ENCODE measurements at regions not wholly inside any gene's neighbourhood (a gene's known extent, or its start where the extent isn't known, plus 50 kb on each side); places are given as distances from the start of the nearest gene placed in this dataset.
A peak's percentile ranks its signal among the peaks of the same experiment; 100 is the strongest.

DNA sequence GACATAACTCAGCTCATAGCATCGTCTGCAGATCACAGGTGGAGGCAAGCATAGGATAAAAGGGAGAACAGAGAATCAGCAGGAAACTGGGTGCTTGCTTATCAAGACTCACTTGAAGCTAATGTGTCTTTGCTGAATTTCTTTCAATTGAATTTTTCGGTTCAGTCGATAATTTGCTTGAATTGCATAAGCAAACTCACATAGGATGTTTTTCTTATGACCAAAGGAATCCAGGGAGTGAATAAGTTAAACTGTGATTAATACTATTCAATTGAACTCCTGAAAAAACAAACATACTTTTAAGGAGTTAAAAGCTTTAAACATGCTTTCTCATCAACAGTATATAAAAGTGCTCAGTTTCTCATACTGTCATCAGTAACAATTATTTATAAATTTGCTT lies 707.1 kb upstream of the ACVR2A start:
- Histone ChIP-seq H3K9me3 (ENCODE audit: low read depth) (no peaks in the 10 kb centered on the region), H3K27ac (no peak overlapping the region), H3K27me3 (no peaks in the 10 kb centered on the region), H3K4me1 (ENCODE audit: low read depth) (peaks cover 6% of the 10 kb centered on the region), H3K36me3 (no peaks in the 10 kb centered on the region), H3K4me3 (no peak overlapping the region)
- TF ChIP-seq, protein P1, sequence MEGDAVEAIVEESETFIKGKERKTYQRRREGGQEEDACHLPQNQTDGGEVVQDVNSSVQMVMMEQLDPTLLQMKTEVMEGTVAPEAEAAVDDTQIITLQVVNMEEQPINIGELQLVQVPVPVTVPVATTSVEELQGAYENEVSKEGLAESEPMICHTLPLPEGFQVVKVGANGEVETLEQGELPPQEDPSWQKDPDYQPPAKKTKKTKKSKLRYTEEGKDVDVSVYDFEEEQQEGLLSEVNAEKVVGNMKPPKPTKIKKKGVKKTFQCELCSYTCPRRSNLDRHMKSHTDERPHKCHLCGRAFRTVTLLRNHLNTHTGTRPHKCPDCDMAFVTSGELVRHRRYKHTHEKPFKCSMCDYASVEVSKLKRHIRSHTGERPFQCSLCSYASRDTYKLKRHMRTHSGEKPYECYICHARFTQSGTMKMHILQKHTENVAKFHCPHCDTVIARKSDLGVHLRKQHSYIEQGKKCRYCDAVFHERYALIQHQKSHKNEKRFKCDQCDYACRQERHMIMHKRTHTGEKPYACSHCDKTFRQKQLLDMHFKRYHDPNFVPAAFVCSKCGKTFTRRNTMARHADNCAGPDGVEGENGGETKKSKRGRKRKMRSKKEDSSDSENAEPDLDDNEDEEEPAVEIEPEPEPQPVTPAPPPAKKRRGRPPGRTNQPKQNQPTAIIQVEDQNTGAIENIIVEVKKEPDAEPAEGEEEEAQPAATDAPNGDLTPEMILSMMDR (IDR thresholded peaks at IDR 0.05; ENCODE audit: low read depth, low read length): no peak
- DNase-seq (ENCODE audit: low read depth in 1 of 2, low spot score in 1 of 2): no peak

DNA sequence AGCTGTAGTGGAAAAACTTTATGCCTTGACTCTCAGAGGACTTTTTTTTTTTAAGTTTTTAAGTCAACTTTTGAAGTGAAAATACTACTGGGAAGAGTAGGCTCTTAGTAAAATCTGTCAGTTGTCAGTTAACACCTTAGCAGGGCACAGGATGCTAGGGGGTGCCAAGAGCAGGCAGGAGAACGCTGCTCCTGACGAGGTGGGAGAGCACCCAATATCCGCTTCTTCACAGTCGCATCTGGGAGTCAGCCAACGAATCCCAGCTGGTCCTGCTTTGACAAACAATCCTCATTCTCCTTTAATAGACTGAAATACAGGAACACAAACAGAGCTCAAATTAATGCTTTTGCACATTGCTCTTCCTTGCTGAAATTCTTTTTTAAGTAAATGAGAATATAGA lies 709.5 kb upstream of the ACVR2A start:
- TF ChIP-seq, protein P1 (IDR thresholded peaks at IDR 0.05; ENCODE audit: low read depth, low read length): no peak
- Histone ChIP-seq H3K4me3 (no peak overlapping the region), H3K27ac (no peak overlapping the region), H3K27me3 (no peaks in the 10 kb centered on the region), H3K36me3 (no peaks in the 10 kb centered on the region), H3K9me3 (ENCODE audit: low read depth) (no peaks in the 10 kb centered on the region), H3K4me1 (ENCODE audit: low read depth) (peaks cover 6% of the 10 kb centered on the region)
- peak in 1 of 2 donors; percentile 19 for DNase-seq (ENCODE audit: low read depth in 1 of 2, low spot score in 1 of 2)

DNA sequence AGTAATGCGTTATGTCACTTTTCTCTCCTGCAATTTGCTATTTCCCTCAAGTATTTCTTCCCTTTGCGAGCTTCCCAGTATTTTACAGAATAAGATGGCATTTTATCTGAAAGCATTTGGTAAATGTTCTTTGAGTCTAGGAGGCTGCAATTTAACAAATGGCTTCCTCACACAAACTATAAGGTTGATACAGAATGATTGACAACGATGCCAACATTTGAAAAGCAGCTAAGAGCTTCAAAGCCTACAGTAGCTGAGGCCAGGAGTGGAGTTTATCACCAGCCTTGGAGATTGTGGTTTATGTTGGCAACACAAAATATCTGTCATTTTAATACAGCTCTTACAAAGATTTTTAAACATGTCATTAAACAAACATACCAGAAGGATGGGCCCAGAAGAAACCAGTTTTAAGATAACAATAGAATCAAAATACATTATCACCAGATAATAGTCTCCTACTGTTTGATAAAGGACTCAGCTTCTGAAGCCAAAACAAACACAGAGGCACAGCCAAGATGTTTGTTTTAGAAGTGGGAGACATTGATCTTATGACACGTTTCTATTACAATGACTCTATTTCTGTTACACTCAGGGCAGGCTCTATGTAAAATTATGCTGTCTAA lies 711.4 kb upstream of the ACVR2A start:
- no peaks in the 10 kb centered on the region for H3K9me3 ChIP-seq (ENCODE audit: low read depth)
- DNase-seq (ENCODE audit: low read depth in 1 of 2, low spot score in 1 of 2): peak in 1 of 2 donors; percentile 11
- H3K27me3 ChIP-seq: no peaks in the 10 kb centered on the region
- H3K36me3 ChIP-seq: no peaks in the 10 kb centered on the region
- H3K4me1 ChIP-seq (ENCODE audit: low read depth): peaks cover 6% of the 10 kb centered on the region
- no peak overlapping the region for H3K27ac ChIP-seq
- no peak overlapping the region for H3K4me3 ChIP-seq
- TF ChIP-seq, protein P1 (IDR thresholded peaks at IDR 0.05; ENCODE audit: low read depth, low read length): no peak

DNA sequence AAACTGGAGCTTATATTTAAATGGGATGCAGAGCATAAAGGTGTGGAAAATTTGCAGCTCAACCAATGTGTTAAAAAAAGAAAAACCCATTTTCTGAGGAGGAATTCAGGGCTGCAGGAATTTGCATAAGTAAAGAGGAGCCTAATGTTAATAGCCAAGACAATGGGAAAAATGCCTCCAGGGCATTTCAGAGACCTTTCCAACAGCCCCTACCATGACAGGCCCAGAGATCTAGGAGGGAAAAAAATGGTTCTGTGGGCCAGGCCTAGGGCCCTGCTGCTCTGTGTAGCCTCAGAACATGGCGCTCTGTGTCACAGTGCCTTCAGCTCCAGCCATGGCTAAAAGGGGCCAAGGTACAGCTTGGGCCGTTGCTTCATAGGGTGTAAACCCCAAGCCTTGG lies 719.7 kb upstream of the ACVR2A start:
- no peak for DNase-seq (ENCODE audit: low read depth in 1 of 2, low spot score in 1 of 2)
- no peaks in the 10 kb centered on the region for H3K36me3 ChIP-seq
- no peak overlapping the region for H3K4me3 ChIP-seq
- H3K4me1 ChIP-seq (ENCODE audit: low read depth): no peaks in the 10 kb centered on the region
- TF ChIP-seq, protein P1 (IDR thresholded peaks at IDR 0.05; ENCODE audit: low read depth, low read length): no peak
- no peak overlapping the region for H3K27ac ChIP-seq
- no peaks in the 10 kb centered on the region for H3K27me3 ChIP-seq
- H3K9me3 ChIP-seq (ENCODE audit: low read depth): no peaks in the 10 kb centered on the region

DNA sequence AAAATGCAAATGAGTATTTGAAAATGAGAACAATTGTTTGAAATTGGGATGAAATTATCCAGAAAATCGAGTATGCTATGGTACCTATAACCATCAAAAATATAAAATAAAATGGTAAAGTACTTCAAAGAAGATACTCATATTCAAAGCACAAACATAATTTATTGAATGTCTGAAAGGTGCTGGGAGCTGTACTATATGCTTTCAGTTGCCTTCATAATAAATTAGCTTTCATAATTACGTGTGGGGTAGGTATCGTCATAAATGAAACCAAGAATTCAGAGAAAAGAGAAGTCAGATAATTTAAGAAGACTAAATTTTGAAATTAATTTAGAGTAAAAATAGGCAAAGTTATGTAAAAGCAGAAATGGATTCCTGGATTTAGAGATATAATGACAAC lies 721.9 kb upstream of the ACVR2A start:
- no peaks in the 10 kb centered on the region for H3K27me3 ChIP-seq
- H3K4me1 ChIP-seq (ENCODE audit: low read depth): no peaks in the 10 kb centered on the region
- no peak for DNase-seq (ENCODE audit: low read depth in 1 of 2, low spot score in 1 of 2)
- no peak overlapping the region for H3K4me3 ChIP-seq
- no peaks in the 10 kb centered on the region for H3K9me3 ChIP-seq (ENCODE audit: low read depth)
- no peaks in the 10 kb centered on the region for H3K36me3 ChIP-seq
- H3K27ac ChIP-seq: no peak overlapping the region
- TF ChIP-seq, protein P1 (IDR thresholded peaks at IDR 0.05; ENCODE audit: low read depth, low read length): no peak
